ENCODE measurements at regions not wholly inside any gene's neighbourhood (a gene's known extent, or its start where the extent isn't known, plus 50 kb on each side); places are given as distances from the start of the nearest gene placed in this dataset.

GRCh38 chr7:46003161-46003560, 82.1 kb upstream of the IGFBP3 start:
- DNase-seq (ENCODE audit: extremely low spot score), result no peak
- CTCF ChIA-PET, result no interaction called here
- no peak for TF ChIP-seq FOXM1 (IDR thresholded peaks at IDR 0.05; ENCODE audit: borderline replicate concordance)
- no peak for TF ChIP-seq CTBP1 (IDR thresholded peaks at IDR 0.05; ENCODE audit: borderline replicate concordance)
- TF ChIP-seq L3MBTL2 (conservative IDR thresholded peaks at IDR 0.05), result no peak
- TF ChIP-seq LEF1 (IDR thresholded peaks at IDR 0.05; ENCODE audit: borderline replicate concordance), result no peak
- TF ChIP-seq FOXA1 (IDR thresholded peaks at IDR 0.05), result no peak
- TF ChIP-seq ARNT (IDR thresholded peaks at IDR 0.05), result no peak
- no peak for TF ChIP-seq TARDBP (IDR thresholded peaks at IDR 0.05)
- no peak for TF ChIP-seq BHLHE40 (IDR thresholded peaks at IDR 0.05; ENCODE audit: borderline replicate concordance)
- no peak for TF ChIP-seq HDGF (IDR thresholded peaks at IDR 0.05; ENCODE audit: borderline replicate concordance)
- no peak for TF ChIP-seq NFRKB (IDR thresholded peaks at IDR 0.05)
- no peak for TF ChIP-seq PKNOX1 (IDR thresholded peaks at IDR 0.05)
- no peak for TF ChIP-seq SP1 (IDR thresholded peaks at IDR 0.05)
- no peak for TF ChIP-seq SUZ12 (IDR thresholded peaks at IDR 0.05)
- no peak for TF ChIP-seq ZNF384 (IDR thresholded peaks at IDR 0.05)
- no peak for TF ChIP-seq ELF4 (IDR thresholded peaks at IDR 0.05)
- TF ChIP-seq FOXK2 (IDR thresholded peaks at IDR 0.05), result no peak
- POLR2A ChIA-PET, result no interaction called here

GRCh38 chr7:46000513-46000912, 79.4 kb upstream of the IGFBP3 start:
- ChIA-PET POLR2A (no interaction called here), CTCF (no interaction called here)
- no peak for DNase-seq (ENCODE audit: extremely low spot score)
- TF ChIP-seq ELF4 (IDR thresholded peaks at IDR 0.05) (no peak), NFRKB (IDR thresholded peaks at IDR 0.05) (no peak), CTBP1 (IDR thresholded peaks at IDR 0.05; ENCODE audit: borderline replicate concordance) (no peak), LEF1 (IDR thresholded peaks at IDR 0.05; ENCODE audit: borderline replicate concordance) (no peak), FOXM1 (IDR thresholded peaks at IDR 0.05; ENCODE audit: borderline replicate concordance) (no peak), FOXA1 (IDR thresholded peaks at IDR 0.05) (no peak)

DNA sequence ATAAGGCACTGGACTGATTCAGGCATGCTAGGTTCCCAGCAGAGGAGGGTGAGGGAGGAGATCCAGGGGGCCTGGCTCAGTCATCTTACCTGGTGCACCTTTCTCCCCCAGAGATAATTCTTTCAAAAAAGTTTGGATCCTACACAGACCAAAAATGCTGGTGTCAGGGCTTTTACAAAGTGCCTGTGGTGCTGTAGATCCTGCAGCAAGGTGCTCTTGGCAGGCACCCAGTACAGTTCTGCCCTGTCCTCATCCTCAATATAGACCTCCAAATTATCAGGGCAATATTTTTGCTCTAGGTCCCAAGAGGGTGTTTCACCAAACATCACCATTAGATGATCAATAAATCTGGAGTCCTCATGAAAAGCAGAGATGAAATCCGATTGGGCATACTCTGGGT, 78.5 kb upstream of the IGFBP3 start:
- TF ChIP-seq LEF1 (IDR thresholded peaks at IDR 0.05; ENCODE audit: borderline replicate concordance) (no peak), BHLHE40 (IDR thresholded peaks at IDR 0.05; ENCODE audit: borderline replicate concordance) (no peak), CTBP1 (IDR thresholded peaks at IDR 0.05; ENCODE audit: borderline replicate concordance) (no peak), SP1 (IDR thresholded peaks at IDR 0.05) (no peak), NFRKB (IDR thresholded peaks at IDR 0.05) (no peak), FOXA1 (IDR thresholded peaks at IDR 0.05) (no peak), FOXK2 (IDR thresholded peaks at IDR 0.05) (no peak), ARNT (IDR thresholded peaks at IDR 0.05) (no peak), FOXM1 (IDR thresholded peaks at IDR 0.05; ENCODE audit: borderline replicate concordance) (no peak), TARDBP (IDR thresholded peaks at IDR 0.05) (no peak), HDGF (IDR thresholded peaks at IDR 0.05; ENCODE audit: borderline replicate concordance) (no peak), L3MBTL2 (conservative IDR thresholded peaks at IDR 0.05) (no peak), ZNF384 (IDR thresholded peaks at IDR 0.05) (no peak), PKNOX1 (IDR thresholded peaks at IDR 0.05) (no peak), SUZ12 (IDR thresholded peaks at IDR 0.05) (no peak), ELF4 (IDR thresholded peaks at IDR 0.05) (no peak)
- CTCF ChIA-PET, result no interaction called here
- POLR2A ChIA-PET, result no interaction called here
- no peak for DNase-seq (ENCODE audit: extremely low spot score)

GRCh38 chr7:45998506-45998905, 77.4 kb upstream of the IGFBP3 start:
- POLR2A ChIA-PET, result no interaction called here
- TF ChIP-seq BHLHE40 (IDR thresholded peaks at IDR 0.05; ENCODE audit: borderline replicate concordance), result no peak
- no peak for TF ChIP-seq NFRKB (IDR thresholded peaks at IDR 0.05)
- TF ChIP-seq HDGF (IDR thresholded peaks at IDR 0.05; ENCODE audit: borderline replicate concordance), result no peak
- no peak for TF ChIP-seq TARDBP (IDR thresholded peaks at IDR 0.05)
- TF ChIP-seq L3MBTL2 (conservative IDR thresholded peaks at IDR 0.05), result no peak
- CTCF ChIA-PET, result no interaction called here
- no peak for DNase-seq (ENCODE audit: extremely low spot score)

DNA sequence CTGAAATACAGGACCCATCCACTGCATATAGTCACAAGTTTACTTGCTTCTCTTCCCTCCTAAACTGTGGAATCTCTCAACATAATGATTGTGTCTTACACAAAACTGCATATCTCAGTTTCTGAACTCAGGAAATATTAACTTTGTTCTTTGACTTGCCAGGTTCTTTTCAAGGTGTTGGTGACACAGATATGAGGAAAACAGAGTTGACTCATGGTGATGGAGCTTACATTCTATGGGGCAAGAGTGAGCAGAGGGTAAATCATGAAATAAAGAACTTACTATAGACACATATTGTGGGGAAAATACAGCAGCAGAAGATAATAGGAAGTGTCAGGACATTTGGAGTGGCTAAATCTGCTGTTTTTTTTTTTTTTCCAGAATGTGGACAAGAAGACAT, 72.5 kb upstream of the IGFBP3 start:
- CTCF ChIA-PET, result no interaction called here

DNA sequence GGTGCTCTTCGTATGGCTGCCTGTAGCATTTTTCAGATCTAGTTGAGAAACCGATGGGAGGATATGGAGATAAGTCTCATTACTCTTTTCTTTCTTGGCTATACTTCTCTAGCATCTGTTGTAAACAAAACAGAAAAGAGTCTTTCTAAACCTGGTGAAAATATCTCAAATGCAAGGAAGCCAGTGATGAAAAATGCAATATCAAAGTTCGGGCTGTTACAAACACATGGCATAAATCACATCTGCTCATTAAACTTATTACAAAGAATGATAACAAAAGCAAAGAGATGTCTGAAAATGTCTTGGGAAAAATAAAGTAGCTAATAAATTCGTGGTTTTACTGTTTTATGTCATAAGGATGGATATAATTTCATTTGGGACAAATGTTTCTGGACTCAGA, 71.8 kb upstream of the IGFBP3 start:
- no peak for DNase-seq (ENCODE audit: extremely low spot score)
- ChIA-PET POLR2A (no interaction called here), CTCF (no interaction called here)
- TF ChIP-seq NFRKB (IDR thresholded peaks at IDR 0.05), result no peak
- no peak for TF ChIP-seq FOXA1 (IDR thresholded peaks at IDR 0.05)
- TF ChIP-seq TARDBP (IDR thresholded peaks at IDR 0.05), result no peak
- TF ChIP-seq L3MBTL2 (conservative IDR thresholded peaks at IDR 0.05), result no peak
- no peak for TF ChIP-seq HDGF (IDR thresholded peaks at IDR 0.05; ENCODE audit: borderline replicate concordance)
- TF ChIP-seq ARNT (IDR thresholded peaks at IDR 0.05), result no peak
- TF ChIP-seq CTBP1 (IDR thresholded peaks at IDR 0.05; ENCODE audit: borderline replicate concordance), result no peak
- no peak for TF ChIP-seq FOXM1 (IDR thresholded peaks at IDR 0.05; ENCODE audit: borderline replicate concordance)
- TF ChIP-seq LEF1 (IDR thresholded peaks at IDR 0.05; ENCODE audit: borderline replicate concordance), result no peak
- TF ChIP-seq BHLHE40 (IDR thresholded peaks at IDR 0.05; ENCODE audit: borderline replicate concordance), result no peak

More for the DNA sequence above, 72.5 kb upstream of the IGFBP3 start:
- TF ChIP-seq FOXM1 (IDR thresholded peaks at IDR 0.05; ENCODE audit: borderline replicate concordance) (no peak), TARDBP (IDR thresholded peaks at IDR 0.05) (no peak), ARNT (IDR thresholded peaks at IDR 0.05) (no peak), SP1 (IDR thresholded peaks at IDR 0.05) (no peak), SUZ12 (IDR thresholded peaks at IDR 0.05) (no peak), PKNOX1 (IDR thresholded peaks at IDR 0.05) (no peak), CTBP1 (IDR thresholded peaks at IDR 0.05; ENCODE audit: borderline replicate concordance) (no peak), ELF4 (IDR thresholded peaks at IDR 0.05) (no peak), ZNF384 (IDR thresholded peaks at IDR 0.05) (no peak), LEF1 (IDR thresholded peaks at IDR 0.05; ENCODE audit: borderline replicate concordance) (no peak), FOXK2 (IDR thresholded peaks at IDR 0.05) (no peak), NFRKB (IDR thresholded peaks at IDR 0.05) (no peak), HDGF (IDR thresholded peaks at IDR 0.05; ENCODE audit: borderline replicate concordance) (no peak), L3MBTL2 (conservative IDR thresholded peaks at IDR 0.05) (no peak), FOXA1 (IDR thresholded peaks at IDR 0.05) (no peak), BHLHE40 (IDR thresholded peaks at IDR 0.05; ENCODE audit: borderline replicate concordance) (no peak)
- POLR2A ChIA-PET, result no interaction called here
- DNase-seq (ENCODE audit: extremely low spot score), result no peak

All from HEK293T (cell line).